Fibroblast of skin of back (primary cell): ENCODE measurements at regions not wholly inside any gene's neighbourhood (a gene's known extent, or its start where the extent isn't known, plus 50 kb on each side); places are given as distances from the start of the nearest gene placed in this dataset.

ENCODE experiments used
- DNase-seq: peaks from one replicate; pipeline ENCODE4 v3.0.0-alpha.2; 2013

GRCh38 chr4:166498546-166498945 is 625.5 kb downstream of the TLL1 start:
- DNase-seq: no peak

DNA sequence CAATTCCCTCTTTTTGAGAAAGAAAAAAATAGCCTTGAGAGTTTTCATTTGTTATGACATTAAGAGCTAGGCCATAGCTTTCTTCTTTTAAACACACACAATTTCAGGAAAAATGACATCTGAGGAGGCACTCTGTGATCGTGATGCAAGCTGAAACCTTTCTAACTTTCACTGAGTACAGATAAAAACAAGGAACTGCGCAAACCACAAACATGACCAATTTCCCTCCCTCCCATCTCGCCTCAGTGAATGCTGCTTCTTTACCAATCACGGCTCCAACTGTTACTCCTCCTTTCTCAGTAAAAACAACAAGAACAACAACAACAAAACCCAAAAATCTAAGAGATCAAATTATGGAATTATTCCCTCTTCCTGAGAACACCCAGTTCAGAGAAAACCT is 626.8 kb downstream of the TLL1 start:
- no peak for DNase-seq

DNA sequence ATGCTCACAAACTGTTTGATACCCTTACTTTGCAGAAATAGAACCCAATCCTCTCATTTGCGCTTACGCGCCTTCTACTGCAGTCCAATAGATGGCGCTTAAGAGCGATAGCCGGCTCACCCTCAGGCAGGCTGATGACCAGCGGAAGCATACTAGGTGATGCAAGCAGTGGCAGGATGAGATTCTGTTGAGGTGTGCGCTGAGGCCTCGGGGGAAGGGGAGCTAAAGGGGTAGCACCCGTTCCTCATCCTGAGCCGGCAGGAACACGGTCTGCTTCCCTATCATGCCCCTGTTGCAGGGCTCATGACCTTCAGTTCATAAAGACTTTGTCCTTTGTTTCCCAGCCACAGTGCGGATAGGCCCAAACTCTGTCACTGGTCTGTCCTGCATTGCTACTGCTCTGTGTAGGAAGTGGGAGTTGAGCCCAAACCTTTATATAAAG is 628.9 kb downstream of the TLL1 start:
- DNase-seq: peak; percentile 38

DNA sequence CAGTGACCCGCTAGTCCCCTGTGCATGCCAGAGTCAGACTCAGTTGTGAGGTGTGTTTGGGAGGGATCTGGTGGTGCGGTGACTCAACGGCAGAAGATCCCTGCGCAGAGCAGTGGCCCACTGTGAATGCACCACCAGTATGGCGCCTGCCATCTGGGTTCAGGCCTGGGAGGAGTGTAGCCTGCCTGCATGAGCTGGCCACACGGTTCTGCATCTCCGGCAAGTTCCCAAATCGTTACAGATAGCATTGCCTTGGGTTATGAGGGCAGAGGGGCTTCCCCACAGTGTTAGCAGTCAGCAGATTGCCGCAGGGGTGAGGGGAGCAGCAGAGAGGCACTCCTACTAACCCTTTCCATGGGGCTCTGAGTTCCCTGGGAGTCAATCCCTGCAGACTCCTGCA is 629.6 kb downstream of the TLL1 start:
- no peak for DNase-seq

DNA sequence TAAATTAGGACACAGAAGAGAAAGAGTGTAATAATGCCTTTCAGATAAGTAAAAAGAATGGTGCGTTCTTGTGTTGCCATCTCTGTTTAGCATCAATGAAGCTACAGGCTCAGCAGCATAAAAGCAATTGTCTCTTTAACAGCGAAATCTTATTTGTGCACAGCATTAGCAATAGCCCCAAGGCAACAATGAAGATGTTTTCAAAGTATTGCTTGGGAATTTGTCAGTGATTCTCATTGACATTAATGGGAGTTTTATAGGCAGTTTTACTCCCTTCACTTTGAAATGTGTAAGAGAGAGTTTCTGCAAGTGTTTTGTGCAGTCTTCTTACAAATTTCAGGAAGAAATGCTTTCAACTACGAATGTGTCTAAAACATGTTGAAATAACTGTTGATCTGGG is 633.0 kb downstream of the TLL1 start:
- DNase-seq: no peak

DNA sequence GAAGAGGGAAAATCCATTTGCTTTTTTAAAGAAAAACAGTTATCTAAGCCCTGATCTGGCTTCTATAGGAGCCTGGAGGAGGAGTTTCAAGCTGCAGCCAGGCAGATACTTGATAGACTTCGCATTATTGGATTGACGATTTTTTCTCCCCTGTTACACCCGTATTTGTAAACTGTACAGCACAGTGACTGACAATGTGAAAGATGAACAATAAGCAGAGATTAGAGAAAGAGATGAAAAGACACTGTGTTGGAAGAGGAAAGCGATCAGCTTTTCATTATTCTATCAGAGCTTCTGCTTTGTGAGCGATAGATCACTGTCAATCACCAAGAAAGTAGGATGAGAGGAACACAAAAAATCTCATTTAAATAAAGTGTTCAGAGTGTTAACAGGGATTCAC is 639.2 kb downstream of the TLL1 start:
- DNase-seq: no peak

DNA sequence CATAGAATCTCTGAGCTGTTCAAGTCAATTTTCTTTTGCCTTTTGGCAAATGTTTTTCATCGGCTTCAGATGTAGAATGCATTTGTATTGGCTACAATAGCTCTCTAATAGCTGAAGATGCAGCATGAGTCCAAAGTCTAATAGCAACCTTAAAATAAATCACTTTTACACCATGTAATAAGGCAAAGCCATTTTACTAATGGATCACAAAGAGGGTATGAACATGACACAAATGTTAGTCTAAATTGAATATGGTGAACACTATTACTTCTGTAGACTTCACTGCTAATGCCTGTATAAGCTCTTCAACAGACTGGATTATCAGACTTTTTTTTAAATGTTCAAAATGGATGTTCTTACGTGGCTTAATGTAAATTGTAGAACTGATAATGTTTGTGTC is 645.3 kb downstream of the TLL1 start:
- no peak for DNase-seq

DNA sequence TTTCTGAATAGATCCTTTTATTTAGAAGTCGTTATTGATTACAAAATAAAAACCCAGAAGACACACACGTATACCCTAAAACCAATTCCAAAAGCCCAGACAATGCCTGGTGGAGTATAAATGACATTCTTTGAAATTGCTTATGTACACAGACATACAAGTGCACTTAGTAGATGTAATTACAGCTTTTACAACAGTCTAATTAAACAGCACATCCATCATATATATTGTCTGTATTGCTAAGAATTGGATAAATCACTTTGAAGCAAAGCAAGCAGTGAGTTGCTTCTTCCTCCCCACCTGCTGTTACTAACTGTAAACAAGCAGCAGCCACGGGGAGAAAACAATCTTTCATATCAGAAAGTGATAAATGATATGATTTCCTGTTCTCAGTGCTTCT is 645.7 kb downstream of the TLL1 start:
- no peak for DNase-seq

DNA sequence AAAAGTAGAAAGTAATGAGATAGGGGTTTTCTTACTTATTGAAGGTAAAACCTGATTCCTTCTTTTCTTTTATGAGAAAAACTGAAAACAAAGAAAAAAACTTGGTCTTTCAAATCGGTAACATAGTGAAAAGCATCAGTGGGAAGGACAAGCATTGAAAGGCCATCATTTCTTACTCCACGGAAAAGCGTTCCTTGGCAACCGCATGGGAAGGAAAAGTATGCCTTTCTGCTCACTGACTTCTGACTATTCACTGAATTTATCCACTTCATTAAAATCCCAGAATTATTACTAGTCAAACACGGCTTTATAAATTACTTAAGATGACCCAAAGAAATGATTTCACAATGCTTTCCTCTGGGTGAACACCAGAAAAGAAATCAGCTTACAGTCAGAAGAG is 646.7 kb downstream of the TLL1 start:
- no peak for DNase-seq

DNA sequence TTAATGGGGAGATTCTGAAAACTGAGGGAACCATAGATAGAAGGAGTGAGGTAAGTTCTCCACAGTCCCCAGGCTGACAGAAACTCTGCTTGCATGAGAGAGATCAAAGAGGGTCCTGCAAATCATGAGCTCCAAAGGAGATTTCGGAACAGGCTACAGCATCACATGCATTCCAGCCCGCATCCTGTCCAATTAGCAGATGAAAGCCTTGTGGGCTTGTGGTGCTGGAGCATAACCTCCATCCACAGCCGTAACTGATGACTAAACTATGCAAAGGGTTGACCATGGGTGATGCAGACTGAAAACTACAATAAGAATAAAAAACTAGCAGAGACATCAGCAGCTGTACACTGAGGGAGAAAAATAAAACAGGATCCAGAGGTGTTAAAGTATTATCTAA is 654.5 kb downstream of the TLL1 start:
- DNase-seq: peak; percentile 53

DNA sequence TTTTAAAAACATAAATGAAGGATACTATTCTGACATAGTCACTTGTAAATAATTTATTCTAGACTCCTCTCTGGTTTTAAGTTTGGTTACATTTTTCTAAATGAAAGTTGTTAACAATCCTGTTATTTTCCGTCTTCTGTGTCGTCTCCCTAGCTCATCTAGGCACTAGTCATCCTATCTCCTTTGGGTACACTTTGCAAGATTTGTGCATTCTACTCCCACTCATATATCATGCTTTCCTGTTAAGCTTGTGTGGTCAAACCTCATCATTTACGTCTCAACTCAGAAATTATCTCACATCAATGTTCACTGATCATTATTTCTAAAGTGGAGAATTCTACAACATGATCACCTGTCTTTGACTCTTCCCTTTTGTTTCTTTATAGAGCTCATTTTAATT is 658.7 kb downstream of the TLL1 start:
- no peak for DNase-seq

DNA sequence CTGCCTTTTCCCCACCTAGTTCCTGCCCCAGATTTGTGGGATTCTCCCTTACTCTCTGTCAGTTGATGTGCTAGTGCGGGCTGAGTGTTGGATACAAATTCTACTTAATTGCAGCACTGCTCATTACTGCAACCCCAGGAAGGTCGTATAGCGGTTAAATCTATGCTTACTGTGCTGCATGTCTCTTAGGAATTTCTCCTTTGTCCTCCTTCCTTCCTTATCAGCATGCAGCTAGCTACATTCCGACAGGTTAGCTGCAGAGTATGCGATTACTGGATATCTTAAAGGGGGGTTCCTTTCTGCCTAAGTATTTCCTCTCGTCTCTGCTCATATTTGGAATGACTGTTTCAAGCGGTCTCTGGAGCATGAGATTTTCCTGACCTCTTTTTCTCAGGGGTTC is 662.8 kb downstream of the TLL1 start:
- DNase-seq: no peak

DNA sequence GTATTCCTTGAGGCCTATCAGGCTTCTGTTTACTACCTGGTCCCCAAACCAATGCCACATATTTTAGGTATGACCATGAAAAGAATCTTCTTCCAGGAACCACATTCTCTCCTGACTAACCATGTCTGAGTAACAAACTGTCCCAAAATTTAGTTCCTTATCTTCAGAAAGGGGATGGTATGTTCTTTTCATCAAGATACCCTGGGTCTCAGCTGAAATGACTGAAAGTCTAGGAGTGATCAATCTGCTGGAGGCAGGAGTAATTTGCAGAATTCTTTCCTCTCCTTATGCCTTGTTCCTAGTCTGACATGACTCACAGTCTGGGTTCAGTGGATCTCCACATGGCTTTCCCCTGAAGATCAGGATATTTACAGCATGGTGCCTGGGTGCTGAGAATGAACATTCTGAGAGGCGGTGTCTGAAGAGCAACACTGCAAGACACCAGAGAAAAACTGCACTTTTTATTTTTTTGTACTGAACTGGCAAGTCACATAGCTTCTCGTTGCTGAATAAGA is 665.5 kb downstream of the TLL1 start:
- peak; percentile 25 for DNase-seq

DNA sequence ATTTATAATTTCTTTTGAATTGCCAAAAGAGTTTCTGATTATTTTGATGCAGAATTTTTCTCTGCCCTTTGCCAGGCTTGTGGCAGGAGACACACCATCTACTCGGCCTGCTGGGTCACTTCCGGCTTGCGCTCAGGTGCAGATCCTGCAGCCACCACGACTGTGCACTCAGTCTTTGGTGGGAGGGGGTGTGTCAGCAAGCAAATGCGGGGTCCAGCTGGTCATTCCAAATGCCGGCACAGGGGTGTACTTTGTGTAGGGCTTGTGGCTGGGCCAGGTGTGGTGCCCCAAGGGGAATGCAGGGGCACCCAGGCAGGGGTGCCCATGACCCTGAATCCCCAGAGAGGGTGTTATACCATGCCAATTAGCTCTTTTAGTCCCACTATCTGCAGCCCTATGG is 673.0 kb downstream of the TLL1 start:
- no peak for DNase-seq

- DNase-seq: no peak
Measured at GRCh38 chr4:166577639-166578038, 656.7 kb downstream of the SPOCK3 start.

DNA sequence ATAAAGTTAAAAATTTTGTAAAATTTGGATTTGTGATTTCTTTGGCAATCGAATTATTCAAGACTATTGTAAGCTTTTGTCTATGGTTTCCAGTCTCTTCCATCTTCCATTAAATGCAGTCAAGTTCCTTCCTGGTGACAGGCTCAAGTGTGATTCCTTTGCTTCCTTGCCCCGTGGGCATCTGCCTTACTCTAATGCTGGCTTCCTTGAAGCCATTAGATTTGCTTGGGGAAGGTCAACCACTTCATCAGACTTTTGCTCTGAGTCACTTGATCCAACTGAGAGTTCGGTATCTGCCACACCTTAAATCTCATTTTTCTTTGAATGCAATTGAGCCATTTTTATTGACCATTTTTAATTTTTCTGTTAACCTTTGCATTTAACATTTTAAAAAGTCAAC is 648.8 kb downstream of the SPOCK3 start:
- no peak for DNase-seq

DNA sequence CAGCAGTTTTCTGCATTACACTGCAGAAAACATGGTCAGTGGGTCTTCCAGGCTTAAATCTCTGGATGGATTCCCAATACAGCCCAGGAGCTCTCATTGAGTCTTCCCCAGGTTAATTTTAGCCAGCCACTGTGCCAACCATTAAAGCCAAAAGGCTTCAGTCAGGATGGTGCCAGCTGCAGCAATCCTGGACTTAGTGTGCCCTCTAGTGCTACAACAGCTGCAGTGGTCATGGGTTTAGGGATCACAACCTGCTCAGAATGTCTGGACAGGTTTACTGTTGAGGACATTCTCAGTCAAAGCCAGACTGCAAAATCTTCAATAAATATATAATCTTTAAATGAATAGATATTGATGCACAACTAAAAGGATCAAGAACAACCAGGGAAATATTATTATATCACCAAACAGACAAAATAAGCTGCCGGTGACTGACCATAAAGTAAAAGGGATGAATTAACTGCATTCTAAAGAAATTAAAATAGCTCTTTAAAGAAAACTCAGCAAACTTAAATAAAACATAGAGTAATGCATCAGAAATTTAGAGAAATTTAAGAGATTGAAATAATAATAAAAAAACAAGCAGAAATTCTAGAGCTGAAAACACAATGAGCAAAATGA is 639.9 kb downstream of the SPOCK3 start:
- DNase-seq: peak; percentile 70

DNA sequence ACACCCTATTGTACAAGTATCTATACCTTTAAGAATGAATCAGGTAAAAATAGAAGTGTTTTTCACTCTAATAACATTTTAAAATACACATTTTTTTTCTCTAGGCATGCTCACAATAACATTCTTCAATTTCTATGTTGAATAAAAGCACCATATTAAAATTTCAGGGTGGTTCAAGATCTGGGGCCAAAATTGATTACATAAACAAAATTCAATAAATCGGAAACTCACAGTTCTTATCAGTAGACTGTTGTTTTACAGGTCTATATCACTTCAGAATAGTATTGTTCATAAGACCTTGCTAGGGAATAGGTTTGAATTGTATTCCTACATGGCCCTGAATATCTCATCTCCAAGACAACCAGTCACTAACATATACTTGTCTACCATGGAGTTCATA is 634.0 kb downstream of the SPOCK3 start:
- no peak for DNase-seq

DNA sequence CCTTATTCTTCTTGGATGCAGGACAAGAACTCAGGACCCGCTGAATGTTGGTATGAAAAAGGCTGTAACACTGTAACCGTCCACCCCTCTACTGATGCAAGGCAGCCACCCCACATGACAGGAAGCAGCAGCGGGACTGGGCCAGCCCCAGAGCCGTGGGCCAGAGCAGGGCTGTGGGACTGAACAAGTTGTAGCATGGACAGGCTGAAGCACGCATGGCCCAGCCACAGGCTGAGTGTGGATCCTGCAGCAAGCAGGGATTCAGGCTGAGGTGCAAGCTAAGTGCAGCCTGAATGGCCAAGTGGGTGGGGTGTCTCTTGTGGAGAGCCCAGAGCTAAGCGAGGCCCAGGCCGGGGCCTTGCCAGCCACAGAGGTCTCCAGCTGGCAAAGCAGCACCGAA is 632.2 kb downstream of the SPOCK3 start:
- no peak for DNase-seq

GRCh38 chr4:166622425-166622977 is 611.8 kb downstream of the SPOCK3 start:
- DNase-seq: no peak

DNA sequence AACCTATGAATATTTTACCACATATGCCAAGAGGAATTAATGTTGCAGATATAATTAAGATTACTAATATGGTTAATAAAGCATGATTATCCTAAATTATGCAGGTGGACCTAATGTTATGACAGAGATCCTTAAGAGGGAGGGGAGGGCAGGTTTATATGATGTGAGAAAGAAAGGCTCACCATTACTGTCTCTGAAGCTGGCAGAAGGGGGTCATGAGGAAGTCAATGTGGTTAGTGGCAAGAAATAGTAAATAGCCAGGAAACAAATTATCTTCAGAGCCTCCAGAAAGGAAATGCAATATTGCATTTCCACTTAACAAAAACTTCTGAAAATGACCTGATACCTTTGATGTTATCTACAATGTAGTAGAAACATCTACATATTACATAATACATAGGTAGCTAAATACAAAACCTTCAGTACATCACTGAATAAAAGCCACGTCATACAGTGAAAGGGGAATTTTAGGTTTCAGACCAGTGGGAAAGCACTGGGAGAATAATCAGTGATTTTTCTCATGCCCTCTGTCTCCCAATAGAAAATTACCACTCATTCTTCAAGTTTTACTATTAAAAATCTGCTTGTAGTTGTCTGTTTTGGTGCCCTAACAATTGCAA is 609.2 kb downstream of the SPOCK3 start:
- no peak for DNase-seq

DNA sequence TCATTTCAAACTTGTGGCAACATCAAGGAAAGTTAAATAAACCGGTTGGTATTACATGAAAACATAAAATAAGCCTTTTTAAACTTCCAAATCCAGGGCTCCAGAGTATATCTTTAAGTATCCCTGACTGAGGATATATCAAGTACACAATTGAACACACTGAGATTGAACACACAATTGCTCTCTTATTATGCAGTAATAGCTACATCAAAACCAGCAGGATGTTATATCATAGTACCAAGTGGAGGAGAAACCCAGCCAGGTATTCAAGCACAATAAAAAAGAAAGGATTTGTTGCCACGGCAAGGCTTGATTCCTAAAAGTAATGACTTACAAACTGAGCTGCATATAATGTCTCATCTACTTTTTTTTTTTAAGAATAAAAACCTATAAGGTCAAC is 605.8 kb downstream of the SPOCK3 start:
- no peak for DNase-seq

DNA sequence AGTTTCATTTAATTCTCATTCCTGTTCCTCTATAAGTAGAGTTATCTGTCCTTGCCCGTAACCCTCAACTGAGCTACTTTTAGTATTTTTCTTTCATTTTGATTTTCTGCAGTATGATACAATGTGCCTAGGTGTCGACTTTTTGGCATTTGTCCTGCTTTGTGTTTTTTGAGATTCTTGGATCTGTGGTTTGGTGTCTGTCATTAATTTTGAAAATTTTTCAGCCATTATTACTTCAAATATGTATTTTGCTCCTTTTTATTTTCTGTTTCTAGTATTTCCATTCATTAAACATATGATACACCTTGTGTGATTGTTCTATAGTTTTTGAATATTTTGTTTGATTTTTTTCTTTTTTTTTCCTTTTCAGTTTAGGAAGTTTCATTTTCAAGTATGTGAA is 598.9 kb downstream of the SPOCK3 start:
- DNase-seq: no peak

- DNase-seq: no peak
Measured at GRCh38 chr4:166637816-166638215, 596.5 kb downstream of the SPOCK3 start.
